AG04449 (cell line): ENCODE measurements at regions not wholly inside any gene's neighbourhood (a gene's known extent, or its start where the extent isn't known, plus 50 kb on each side); places are given as distances from the start of the nearest gene placed in this dataset.
"Not testable (repeated sequence)": the region's sequence is repeated elsewhere in the genome, so short reads cannot be mapped to it uniquely, and the experiment has no call there.

Experiments used
- CTCF ChIA-PET: fragments of 350-600 bp; formaldehyde crosslinking; extraction: SDS; loops from one replicate; lab custom pipeline; 2021; ENCODE audit warnings: antibody characterized with exemption; lab: Yijun Ruan, JAX
- POLR2A ChIA-PET: fragments of 400-600, 350-600 bp; formaldehyde crosslinking; extraction: SDS; loops from one replicate; lab custom pipeline; 2020; ENCODE audit warnings: antibody characterized with exemption, inconsistent platforms; lab: Yijun Ruan, JAX
- DNase-seq: peaks from one replicate; pipeline ENCODE4 v3.0.0-alpha.2; 2010; ENCODE audit warnings: low read depth, low spot score
- H3K4me3 ChIP-seq: 2 replicates; pipeline ENCODE4 v1.5.1; 2011; ENCODE audit warnings: low read depth, mild to moderate bottlenecking, control low read depth, low read length
- CTCF ChIP-seq: IDR thresholded peaks from one replicate; pipeline ENCODE4 v1.5.1; 2011; ENCODE audit warnings: mild to moderate bottlenecking, moderate library complexity, low read length, control low read depth, inconsistent platforms; ENCODE audit not compliant: insufficient read depth; ENCODE audit errors: missing control alignments

GRCh38 chr13:104632736-104633135 is 1566.5 kb upstream of the SLC10A2 start:
- ChIA-PET POLR2A (no interaction called here), CTCF (interaction anchor here (1.3 kb wide), 1 partner anchor 1903 kb away, joined by 3 read pairs; the partner anchor contains the start of gene EFNB2)
- DNase-seq, result no peak
- no peak for TF ChIP-seq CTCF
- H3K4me3 ChIP-seq, result no peak overlapping the region

GRCh38 chr13:104625201-104625600 is 1559.0 kb upstream of the SLC10A2 start:
- POLR2A ChIA-PET, result no interaction called here

GRCh38 chr13:104616990-104617389 is 1550.8 kb upstream of the SLC10A2 start:
- ChIA-PET POLR2A (no interaction called here), CTCF (no interaction called here)
- DNase-seq, result no peak
- H3K4me3 ChIP-seq, result no peak overlapping the region
- no peak for TF ChIP-seq CTCF

More at GRCh38 chr13:104625201-104625600, 1559.0 kb upstream of the SLC10A2 start:
- CTCF ChIA-PET, result no interaction called here
- no peak overlapping the region for H3K4me3 ChIP-seq
- DNase-seq, result no peak
- no peak for TF ChIP-seq CTCF

- TF ChIP-seq CTCF, result no peak
- DNase-seq, result no peak
- CTCF ChIA-PET, result no interaction called here
- POLR2A ChIA-PET, result interaction anchor here (0.6 kb wide), 1 partner anchor 251 kb away, joined by 3 read pairs; no protein-coding TSS in a partner anchor
- no peak overlapping the region for H3K4me3 ChIP-seq
These were observed 1548.3 kb upstream of the SLC10A2 start for GRCh38 chr13:104614361-104615145.

GRCh38 chr13:104608331-104608730 is 1542.1 kb upstream of the SLC10A2 start:
- no peak overlapping the region for H3K4me3 ChIP-seq
- DNase-seq, result no peak
- ChIA-PET POLR2A (no interaction called here), CTCF (no interaction called here)
- TF ChIP-seq CTCF, result no peak

- POLR2A ChIA-PET, DNase-seq, H3K4me3 ChIP-seq, CTCF ChIA-PET: not testable (repeated sequence)
These were observed 1539.2 kb upstream of the SLC10A2 start for GRCh38 chr13:104605435-104605834.

- DNase-seq, result no peak
- TF ChIP-seq CTCF, result no peak
- CTCF ChIA-PET, result no interaction called here
These were observed 1531.4 kb upstream of the SLC10A2 start for GRCh38 chr13:104597546-104598180.

More at GRCh38 chr13:104597546-104598180, 1531.4 kb upstream of the SLC10A2 start:
- H3K4me3 ChIP-seq, result no peak overlapping the region
- POLR2A ChIA-PET, result no interaction called here
